Activated CD4-positive, alpha-beta T cell treated with anti-CD3 and anti-CD28 coated beads for 4 hours (primary cell): ENCODE measurements at regions not wholly inside any gene's neighbourhood (a gene's known extent, or its start where the extent isn't known, plus 50 kb on each side); places are given as distances from the start of the nearest gene placed in this dataset.

ENCODE experiments used
- DNase-seq, 2 donors: peaks; one replicate each; pipeline ENCODE4 v3.0.0-alpha.2; 2020

GRCh38 chr3:72483554-72484104 lies 364.6 kb downstream of the SHQ1 start:
- DNase-seq = no peak

DNA sequence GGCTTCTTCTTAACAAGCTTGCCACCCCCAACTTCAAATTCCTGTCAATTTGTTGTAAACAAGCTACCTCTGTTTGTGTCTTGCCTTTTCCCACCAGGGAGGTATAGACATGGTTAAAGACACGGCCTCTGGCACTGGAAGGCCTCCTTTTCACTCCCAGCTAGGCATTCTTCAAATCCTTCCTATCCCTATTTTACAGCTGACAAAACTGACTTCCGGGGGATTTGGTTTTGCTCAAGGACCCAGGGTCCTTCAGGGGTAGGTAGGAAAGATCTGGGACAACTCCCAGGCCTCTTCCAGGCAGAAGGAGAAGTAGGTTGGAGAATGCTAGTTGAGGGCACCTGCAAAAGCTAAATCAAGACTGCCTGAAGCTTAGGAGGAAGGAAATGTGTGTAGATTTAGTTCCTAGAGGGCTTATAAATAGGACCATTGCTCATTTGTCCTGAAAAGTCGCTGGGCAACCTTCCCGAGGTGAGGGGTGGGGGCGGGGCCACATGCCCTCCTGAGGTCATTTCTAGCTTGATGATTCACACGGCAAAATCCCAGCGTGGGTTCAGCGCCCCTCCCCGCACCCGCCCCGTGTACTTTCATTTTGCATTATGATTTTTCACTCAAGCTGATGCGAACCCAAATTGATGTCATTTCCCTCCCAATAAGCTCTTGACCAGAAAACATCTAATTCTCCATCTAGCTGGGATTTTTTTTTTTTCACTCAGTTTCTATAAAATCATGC lies 365.5 kb downstream of the SHQ1 start:
- peak; percentile 76 to 81 for DNase-seq

DNA sequence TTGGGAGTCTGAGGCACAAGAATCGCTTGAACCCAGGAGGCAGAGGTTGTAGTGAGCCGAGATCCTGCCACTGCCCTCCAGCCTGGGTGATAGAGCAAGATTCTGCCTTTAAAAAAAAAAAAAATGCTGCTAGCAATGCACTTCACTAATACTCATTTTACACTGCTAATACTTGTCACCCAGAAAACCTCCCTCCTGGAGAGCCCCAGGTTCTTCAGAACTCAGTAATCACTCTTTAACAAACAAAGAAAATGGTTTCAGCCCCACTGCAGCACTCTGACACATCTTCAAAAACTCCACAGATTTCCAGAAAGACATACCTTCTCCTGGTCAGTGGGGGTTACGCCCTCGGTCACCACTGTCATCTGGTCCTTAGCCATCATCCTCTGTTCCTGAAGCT lies 366.7 kb downstream of the SHQ1 start:
- DNase-seq = no peak

- DNase-seq = no peak
Observed at GRCh38 chr3:72480366-72480765, 367.9 kb downstream of the SHQ1 start.

GRCh38 chr3:72479651-72480215 lies 368.5 kb downstream of the SHQ1 start:
- no peak for DNase-seq

GRCh38 chr3:72476139-72476483 lies 372.1 kb downstream of the SHQ1 start:
- DNase-seq = no peak

GRCh38 chr3:72475258-72476138 lies 372.7 kb downstream of the SHQ1 start:
- DNase-seq = no peak

- DNase-seq = no peak
Observed at GRCh38 chr3:72474775-72475174, 373.5 kb downstream of the SHQ1 start.

DNA sequence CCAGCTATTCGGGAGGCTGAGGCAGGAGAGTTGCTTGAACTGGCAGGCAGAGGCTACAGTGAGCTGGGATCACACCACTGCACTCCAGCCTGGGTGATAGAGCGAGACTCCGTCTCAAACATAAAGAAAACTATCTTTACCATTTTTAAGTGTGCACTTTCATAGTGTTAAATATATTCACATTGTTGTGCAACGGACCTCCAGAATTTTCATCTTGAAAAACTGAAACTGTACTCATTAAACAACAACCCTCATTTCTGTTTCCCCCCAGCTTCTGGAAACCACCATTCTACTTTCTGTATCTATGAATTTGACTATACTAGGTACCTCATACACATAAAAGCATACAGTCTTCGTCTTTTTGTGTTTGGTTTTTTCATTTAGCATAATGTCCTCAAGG lies 375.1 kb downstream of the SHQ1 start:
- no peak for DNase-seq

- DNase-seq = no peak
Observed at GRCh38 chr3:72470904-72471417, 377.3 kb downstream of the SHQ1 start.

GRCh38 chr3:72465853-72466252 lies 382.4 kb downstream of the SHQ1 start:
- no peak for DNase-seq

DNA sequence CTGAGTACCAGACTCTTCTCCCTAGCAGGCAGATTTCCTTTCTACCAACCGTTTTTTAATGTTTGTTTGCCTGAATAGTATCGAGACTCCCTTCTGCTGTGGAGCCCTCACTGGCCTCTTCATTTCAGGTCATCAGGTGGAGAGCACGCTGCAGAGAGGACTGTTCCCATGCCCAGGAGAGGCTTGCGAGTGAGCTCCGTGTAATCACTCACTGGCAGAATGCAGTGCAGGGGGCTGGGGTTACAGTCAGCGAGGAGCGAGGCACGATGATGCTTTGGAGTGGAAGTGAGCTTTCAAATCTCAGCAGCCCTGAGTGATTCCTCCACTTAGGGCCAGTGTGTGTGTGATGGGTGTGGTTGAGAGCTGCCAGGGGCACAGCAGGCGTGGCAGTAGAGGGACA lies 385.2 kb downstream of the SHQ1 start:
- no peak for DNase-seq

GRCh38 chr3:72462595-72463011 lies 385.6 kb downstream of the SHQ1 start:
- DNase-seq = no peak

DNA sequence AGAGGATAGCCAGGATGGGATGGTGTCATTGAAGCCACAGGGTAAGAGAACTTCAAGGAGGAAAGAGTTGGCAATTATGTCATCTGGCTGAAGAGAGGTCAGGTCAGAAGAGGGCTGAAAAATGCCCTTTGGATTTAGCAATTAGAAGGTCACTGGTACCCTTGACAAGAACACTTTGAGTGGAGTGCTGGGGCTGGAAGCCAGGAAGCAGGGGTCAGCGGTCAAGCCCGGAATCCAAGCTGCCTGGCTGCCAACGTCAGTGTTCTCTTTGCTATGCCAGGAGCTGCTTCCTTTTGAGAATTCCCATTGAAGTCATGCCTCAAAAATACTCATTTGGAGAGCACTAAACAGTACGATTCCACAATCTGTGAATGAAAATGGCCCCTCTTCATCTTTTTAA lies 386.5 kb downstream of the SHQ1 start:
- no peak for DNase-seq

- DNase-seq = no peak
Observed at GRCh38 chr3:72460205-72461174, 387.8 kb downstream of the SHQ1 start.

- no peak for DNase-seq
Observed at GRCh38 chr3:72459588-72459987, 388.7 kb downstream of the SHQ1 start.

- DNase-seq = no peak
Observed at GRCh38 chr3:72458375-72458774, 389.9 kb downstream of the SHQ1 start.

GRCh38 chr3:72454441-72454840 lies 393.8 kb downstream of the SHQ1 start:
- no peak for DNase-seq

- DNase-seq = no peak
Observed at GRCh38 chr3:72453706-72454105, 394.5 kb downstream of the SHQ1 start.

GRCh38 chr3:72452745-72453144 lies 395.5 kb downstream of the SHQ1 start:
- no peak for DNase-seq

DNA sequence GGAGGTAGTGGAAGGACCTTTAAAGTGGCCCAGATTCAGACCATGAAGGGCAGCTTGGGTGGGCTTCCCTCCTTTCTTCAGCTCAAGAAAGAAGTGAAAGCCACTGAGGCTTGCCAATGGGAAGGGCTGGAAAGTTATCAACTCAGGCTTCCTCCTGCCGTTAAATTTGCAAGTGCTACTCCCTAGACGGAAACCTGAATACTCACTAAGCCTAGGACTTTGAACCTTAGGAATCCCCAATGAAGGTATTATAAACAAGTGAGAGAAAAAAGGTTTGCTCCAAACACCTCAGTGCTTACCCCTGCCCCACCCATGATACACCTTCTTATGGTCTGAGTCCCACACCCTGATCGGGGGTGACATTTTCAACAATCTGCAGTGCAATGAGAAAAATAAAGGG lies 396.4 kb downstream of the SHQ1 start:
- no peak for DNase-seq

DNA sequence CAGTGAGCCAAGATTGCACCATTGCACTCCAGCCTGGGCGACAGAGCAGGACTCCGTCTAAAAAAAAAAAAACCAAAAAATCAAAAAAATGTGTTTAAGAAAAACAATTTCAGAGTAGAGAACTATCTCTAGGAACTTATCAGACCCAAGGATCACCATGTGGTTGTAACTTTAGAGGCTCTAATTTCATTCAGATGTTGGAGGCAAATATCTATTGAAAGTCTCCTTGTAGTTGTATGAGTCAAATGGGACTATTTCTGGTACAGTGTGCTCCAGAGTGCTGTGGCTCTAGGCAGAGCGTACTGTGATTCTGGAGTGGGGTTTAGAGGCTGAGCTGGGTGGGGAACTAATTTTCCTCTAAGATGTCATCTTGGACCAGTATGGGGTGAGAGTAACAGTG lies 398.7 kb downstream of the SHQ1 start:
- no peak for DNase-seq
